22Rv1 (cell line): ENCODE measurements at regions not wholly inside any gene's neighbourhood (a gene's known extent, or its start where the extent isn't known, plus 50 kb on each side); places are given as distances from the start of the nearest gene placed in this dataset.
"Not testable (repeated sequence)": the region's sequence is repeated elsewhere in the genome, so short reads cannot be mapped to it uniquely, and the experiment has no call there.

Experiments used
- ZFX ChIP-seq: fragments of 450-650 bp; IDR thresholded peaks from 2 replicates; pipeline ENCODE4 v1.6.1; 2017; ENCODE audit warnings: antibody characterized with exemption, borderline replicate concordance
- TF ChIP-seq, protein P1 (sequence below): fragments of 450-650 bp; IDR thresholded peaks from 2 replicates; pipeline ENCODE4 v1.5.1; 2017; ENCODE audit warnings: mild to moderate bottlenecking

- TF ChIP-seq, protein P1, sequence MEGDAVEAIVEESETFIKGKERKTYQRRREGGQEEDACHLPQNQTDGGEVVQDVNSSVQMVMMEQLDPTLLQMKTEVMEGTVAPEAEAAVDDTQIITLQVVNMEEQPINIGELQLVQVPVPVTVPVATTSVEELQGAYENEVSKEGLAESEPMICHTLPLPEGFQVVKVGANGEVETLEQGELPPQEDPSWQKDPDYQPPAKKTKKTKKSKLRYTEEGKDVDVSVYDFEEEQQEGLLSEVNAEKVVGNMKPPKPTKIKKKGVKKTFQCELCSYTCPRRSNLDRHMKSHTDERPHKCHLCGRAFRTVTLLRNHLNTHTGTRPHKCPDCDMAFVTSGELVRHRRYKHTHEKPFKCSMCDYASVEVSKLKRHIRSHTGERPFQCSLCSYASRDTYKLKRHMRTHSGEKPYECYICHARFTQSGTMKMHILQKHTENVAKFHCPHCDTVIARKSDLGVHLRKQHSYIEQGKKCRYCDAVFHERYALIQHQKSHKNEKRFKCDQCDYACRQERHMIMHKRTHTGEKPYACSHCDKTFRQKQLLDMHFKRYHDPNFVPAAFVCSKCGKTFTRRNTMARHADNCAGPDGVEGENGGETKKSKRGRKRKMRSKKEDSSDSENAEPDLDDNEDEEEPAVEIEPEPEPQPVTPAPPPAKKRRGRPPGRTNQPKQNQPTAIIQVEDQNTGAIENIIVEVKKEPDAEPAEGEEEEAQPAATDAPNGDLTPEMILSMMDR = not testable (repeated sequence)
- TF ChIP-seq ZFX = not testable (repeated sequence)
These were observed 395.6 kb upstream of the MGMT start for GRCh38 chr10:129071411-129071810.
